HG03064 (cell line): ENCODE measurements at regions not wholly inside any gene's neighbourhood (a gene's known extent, or its start where the extent isn't known, plus 50 kb on each side); places are given as distances from the start of the nearest gene placed in this dataset.

Source experiments
- ATAC-seq: cut with Tn5 transposase; IDR thresholded peaks from one replicate; pipeline ENCODE4 v1.9.1; 2021; ENCODE audit warnings: low read depth; ENCODE audit not compliant: unreplicated experiment

GRCh38 chr13:79749984-79750551, 269.1 kb downstream of the NDFIP2 start:
- ATAC-seq: no peak

- no peak for ATAC-seq
These were observed 268.6 kb downstream of the NDFIP2 start for GRCh38 chr13:79749566-79749965.

- no peak for ATAC-seq
These were observed 264.1 kb downstream of the NDFIP2 start for GRCh38 chr13:79745081-79745480.

GRCh38 chr13:79742923-79743322, 262.0 kb downstream of the NDFIP2 start:
- no peak for ATAC-seq

- no peak for ATAC-seq
These were observed 260.0 kb downstream of the NDFIP2 start for GRCh38 chr13:79740991-79741390.

- ATAC-seq: no peak
These were observed 255.4 kb downstream of the NDFIP2 start for GRCh38 chr13:79736356-79736755.

- ATAC-seq: no peak
These were observed 254.3 kb downstream of the NDFIP2 start for GRCh38 chr13:79735228-79735627.

GRCh38 chr13:79727086-79727485, 246.1 kb downstream of the NDFIP2 start:
- no peak for ATAC-seq

- ATAC-seq: no peak
These were observed 244.9 kb downstream of the NDFIP2 start for GRCh38 chr13:79725841-79726240.

- ATAC-seq: no peak
These were observed 243.6 kb downstream of the NDFIP2 start for GRCh38 chr13:79724348-79725103.

DNA sequence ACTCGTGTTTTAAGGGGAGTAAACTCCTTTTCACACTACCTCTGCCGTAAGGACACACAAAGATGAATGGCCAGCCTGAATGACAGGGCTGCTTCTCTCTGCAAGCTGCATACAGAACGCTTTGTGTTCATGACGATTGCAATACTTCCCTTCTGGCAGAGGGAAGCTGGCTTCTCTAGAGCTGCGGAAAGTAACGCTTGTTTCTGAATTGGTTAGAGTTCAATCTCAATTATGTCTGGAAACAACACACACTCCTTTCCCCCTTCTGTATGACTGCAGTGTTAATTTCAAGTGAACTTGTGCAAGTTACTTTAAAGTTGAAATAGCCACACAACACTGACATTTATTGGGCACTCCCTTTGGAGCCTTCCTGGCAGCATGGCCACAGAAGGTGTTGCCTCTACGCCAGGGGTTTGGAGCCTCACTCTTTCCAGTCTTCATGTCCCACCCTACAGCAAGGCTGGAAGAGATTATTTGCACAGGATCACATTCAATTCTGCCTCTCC, 242.6 kb downstream of the NDFIP2 start:
- ATAC-seq: no peak

GRCh38 chr13:79722885-79723445, 242.0 kb downstream of the NDFIP2 start:
- ATAC-seq: no peak

DNA sequence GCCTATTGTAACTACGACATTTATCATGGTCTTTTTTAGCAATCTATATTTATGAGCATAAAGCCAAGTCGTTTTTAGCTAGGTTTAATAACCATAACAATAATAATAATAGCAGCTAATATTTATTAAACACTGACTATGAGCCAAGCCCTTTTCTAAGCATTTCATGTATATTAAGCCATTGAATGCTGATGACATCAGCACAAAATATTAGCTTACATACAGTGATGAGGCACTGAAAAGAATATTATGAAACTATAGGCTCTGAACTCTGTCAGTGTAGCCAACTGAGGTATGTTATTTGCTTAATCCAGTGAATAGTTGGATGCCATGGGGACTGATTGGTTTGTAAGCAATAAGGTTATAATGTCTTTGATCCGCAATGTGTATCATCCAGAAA, 235.2 kb downstream of the NDFIP2 start:
- ATAC-seq: no peak

DNA sequence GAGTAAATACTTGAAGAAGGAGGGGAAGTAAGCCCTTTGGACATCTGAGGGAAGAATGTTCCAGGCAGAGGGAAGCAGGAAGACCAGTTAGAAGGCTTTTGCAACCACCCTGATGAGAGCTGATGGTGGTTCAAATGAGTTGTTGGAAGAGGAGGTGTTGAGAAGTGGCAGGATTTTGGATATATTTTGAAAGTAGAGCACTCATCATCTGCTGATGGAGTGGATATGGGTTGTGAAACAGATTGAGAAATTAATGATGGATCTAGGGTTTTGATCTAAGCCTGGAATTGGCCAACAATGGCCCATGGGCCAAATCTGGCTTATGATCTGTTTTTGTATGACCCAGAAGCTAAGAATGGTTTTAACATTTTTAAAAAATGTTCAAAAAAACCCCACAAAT, 230.7 kb downstream of the NDFIP2 start:
- no peak for ATAC-seq

GRCh38 chr13:79710376-79710775, 229.4 kb downstream of the NDFIP2 start:
- ATAC-seq: no peak

GRCh38 chr13:79709471-79709870, 228.5 kb downstream of the NDFIP2 start:
- no peak for ATAC-seq

GRCh38 chr13:79703772-79704171, 222.8 kb downstream of the NDFIP2 start:
- no peak for ATAC-seq

GRCh38 chr13:79695754-79696153, 214.8 kb downstream of the NDFIP2 start:
- ATAC-seq: no peak

DNA sequence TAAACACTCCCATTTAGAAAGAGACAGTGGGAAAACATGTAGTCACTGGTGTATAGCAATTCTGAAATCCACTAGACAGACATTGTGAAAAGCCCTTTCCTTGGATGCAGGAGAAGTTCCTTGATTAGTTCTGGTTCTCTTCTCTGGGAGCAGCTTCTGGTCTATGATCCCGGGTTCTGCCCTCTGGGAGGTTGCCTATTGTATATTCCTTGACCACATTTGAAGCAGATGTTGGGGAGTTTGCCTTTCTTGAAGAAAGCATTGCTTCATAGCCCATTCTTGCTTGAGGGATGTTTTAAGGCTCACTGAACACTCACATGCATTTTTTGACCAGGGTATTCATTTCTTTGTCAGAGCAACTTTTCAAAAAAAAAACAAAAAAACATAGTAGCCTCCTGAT, 211.9 kb downstream of the NDFIP2 start:
- ATAC-seq: no peak

DNA sequence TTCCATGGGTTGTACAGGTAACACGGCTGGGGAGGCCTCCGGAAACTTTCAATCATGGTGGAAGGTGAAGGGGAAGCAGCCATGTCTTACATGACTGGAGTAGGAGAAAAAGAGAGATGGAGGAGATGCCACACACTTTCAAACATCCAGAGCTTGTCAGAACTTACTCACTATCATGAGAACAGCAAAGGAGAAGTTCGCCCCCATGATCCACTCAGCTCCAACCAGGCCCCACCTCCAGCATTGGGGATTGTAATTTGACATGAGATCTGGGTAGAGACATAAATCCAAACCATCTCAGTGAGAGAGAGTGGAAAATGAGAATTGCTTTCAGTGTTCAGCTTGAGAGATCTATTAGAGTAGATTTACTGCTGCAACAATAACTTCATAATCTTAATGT, 210.9 kb downstream of the NDFIP2 start:
- no peak for ATAC-seq

- no peak for ATAC-seq
These were observed 207.8 kb downstream of the NDFIP2 start for GRCh38 chr13:79688741-79689140.

GRCh38 chr13:79686441-79686840, 205.5 kb downstream of the NDFIP2 start:
- ATAC-seq: no peak
